ENCODE measurements at regions not wholly inside any gene's neighbourhood (a gene's known extent, or its start where the extent isn't known, plus 50 kb on each side); places are given as distances from the start of the nearest gene placed in this dataset.

DNA sequence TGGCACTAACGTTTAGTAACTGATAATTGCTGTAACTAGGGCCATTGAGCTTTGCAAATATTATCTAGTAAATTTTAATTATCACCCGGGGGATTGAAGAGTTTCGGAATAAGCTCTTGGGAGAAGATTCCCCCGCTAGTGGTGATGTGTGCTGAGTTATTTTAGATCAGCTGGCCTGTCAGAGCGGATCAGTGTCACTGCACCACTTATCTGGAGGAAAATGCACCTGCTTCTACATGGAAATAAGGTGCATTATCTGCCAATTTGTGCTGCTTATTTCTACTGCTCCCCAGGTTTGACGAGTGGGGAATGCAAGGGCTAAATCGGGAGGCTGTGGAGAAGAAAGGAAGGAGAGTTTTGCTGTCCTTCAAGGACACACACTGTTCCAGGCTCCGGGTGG, 518.6 kb downstream of the TLE4 start:
- Histone ChIP-seq H3K18ac (ENCODE audit: extremely low read depth, low read length) (no peak overlapping the region), H2AK5ac (ENCODE audit: low read depth, low read length) (no peak overlapping the region)
- 92% methylated on average over 8 of the region's 8 CpGs; no CpG with 5 or more reads in 1 of the 2 experiments for WGBS, 2 experiments (ENCODE audit: extremely low coverage in 1 of 2, insufficient coverage in 1 of 2, insufficient read length in 1 of 2, insufficient replicate concordance in 2 of 2, low coverage in 1 of 2, low lambda C conversion rate in 2 of 2, missing lambda C conversion rate in 1 of 2)
- no peak for TF ChIP-seq CBX5 (IDR thresholded peaks at IDR 0.05; ENCODE audit: low read depth, low read length)
- no peak for TF ChIP-seq SAP30 (IDR thresholded peaks at IDR 0.05; ENCODE audit: insufficient read depth, insufficient replicate concordance, low read length)
- TF ChIP-seq BRCA1 (IDR thresholded peaks at IDR 0.05; ENCODE audit: low read depth, low read length): no peak
- TF ChIP-seq, protein P1, sequence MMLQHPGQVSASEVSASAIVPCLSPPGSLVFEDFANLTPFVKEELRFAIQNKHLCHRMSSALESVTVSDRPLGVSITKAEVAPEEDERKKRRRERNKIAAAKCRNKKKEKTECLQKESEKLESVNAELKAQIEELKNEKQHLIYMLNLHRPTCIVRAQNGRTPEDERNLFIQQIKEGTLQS (IDR thresholded peaks at IDR 0.05; ENCODE audit: insufficient read depth, low read depth, low read length): no peak
- TF ChIP-seq GABPA (IDR thresholded peaks at IDR 0.05; ENCODE audit: borderline replicate concordance, insufficient read depth, low read length): no peak
- no peak for TF ChIP-seq CEBPB (IDR thresholded peaks at IDR 0.05; ENCODE audit: low read depth, low read length)
- TF ChIP-seq, protein P2, sequence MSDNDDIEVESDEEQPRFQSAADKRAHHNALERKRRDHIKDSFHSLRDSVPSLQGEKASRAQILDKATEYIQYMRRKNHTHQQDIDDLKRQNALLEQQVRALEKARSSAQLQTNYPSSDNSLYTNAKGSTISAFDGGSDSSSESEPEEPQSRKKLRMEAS (IDR thresholded peaks at IDR 0.05): no peak
- TF ChIP-seq RFX5 (IDR thresholded peaks at IDR 0.05; ENCODE audit: borderline replicate concordance, low read depth, low read length): no peak
- TF ChIP-seq, protein P3, sequence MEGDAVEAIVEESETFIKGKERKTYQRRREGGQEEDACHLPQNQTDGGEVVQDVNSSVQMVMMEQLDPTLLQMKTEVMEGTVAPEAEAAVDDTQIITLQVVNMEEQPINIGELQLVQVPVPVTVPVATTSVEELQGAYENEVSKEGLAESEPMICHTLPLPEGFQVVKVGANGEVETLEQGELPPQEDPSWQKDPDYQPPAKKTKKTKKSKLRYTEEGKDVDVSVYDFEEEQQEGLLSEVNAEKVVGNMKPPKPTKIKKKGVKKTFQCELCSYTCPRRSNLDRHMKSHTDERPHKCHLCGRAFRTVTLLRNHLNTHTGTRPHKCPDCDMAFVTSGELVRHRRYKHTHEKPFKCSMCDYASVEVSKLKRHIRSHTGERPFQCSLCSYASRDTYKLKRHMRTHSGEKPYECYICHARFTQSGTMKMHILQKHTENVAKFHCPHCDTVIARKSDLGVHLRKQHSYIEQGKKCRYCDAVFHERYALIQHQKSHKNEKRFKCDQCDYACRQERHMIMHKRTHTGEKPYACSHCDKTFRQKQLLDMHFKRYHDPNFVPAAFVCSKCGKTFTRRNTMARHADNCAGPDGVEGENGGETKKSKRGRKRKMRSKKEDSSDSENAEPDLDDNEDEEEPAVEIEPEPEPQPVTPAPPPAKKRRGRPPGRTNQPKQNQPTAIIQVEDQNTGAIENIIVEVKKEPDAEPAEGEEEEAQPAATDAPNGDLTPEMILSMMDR (IDR thresholded peaks at IDR 0.05; ENCODE audit: control extremely low read depth in 1 of 3, insufficient read depth in 1 of 3, low read depth in 1 of 3, low read length in 3 of 3): no peak
- TF ChIP-seq SP1 (IDR thresholded peaks at IDR 0.05; ENCODE audit: low read depth, low read length): no peak
- no peak for TF ChIP-seq BCL11A (IDR thresholded peaks at IDR 0.05; ENCODE audit: low read depth in 2 of 2, low read length in 2 of 2)

More for the DNA sequence above, 518.6 kb downstream of the TLE4 start:
- FAIRE-seq (no peak), DNase-seq (ENCODE audit: low read depth in 1 of 2, low spot score in 2 of 2) (no peak)
- Histone ChIP-seq H3K14ac (ENCODE audit: insufficient read length) (no peak overlapping the region), H3K79me1 (ENCODE audit: low read depth, low read length) (no peaks in the 10 kb centered on the region), H4K91ac (replicated peaks; ENCODE audit: insufficient read length, low read length) (no peak overlapping the region), H2BK120ac (replicated peaks; ENCODE audit: low read depth, low read length) (no peak overlapping the region), H3K56ac (replicated peaks; ENCODE audit: insufficient read length, low read depth, low read length) (no peak overlapping the region), H3K27me3 (replicated peaks in 1 of 4; ENCODE audit: control insufficient read depth in 3 of 4, extremely low read depth in 1 of 4, insufficient read depth in 3 of 4, low read length in 3 of 4) (no peaks in the 10 kb centered on the region), H3K4me1 (replicated peaks in 1 of 4; ENCODE audit: control insufficient read depth in 3 of 4, insufficient read depth in 4 of 4, low read length in 3 of 4) (no peaks in the 10 kb centered on the region), H4K20me1 (replicated peaks in 1 of 2; ENCODE audit: control insufficient read depth in 1 of 2, insufficient read depth in 2 of 2, low read length in 2 of 2) (no peaks in the 10 kb centered on the region), H3K23me2 (ENCODE audit: low read depth, low read length) (no peaks in the 10 kb centered on the region), H3K4me2 (ENCODE audit: insufficient read depth in 1 of 2, low read depth in 2 of 2, low read length in 2 of 2) (no peak overlapping the region), H3K4me3 (ENCODE audit: extremely low read depth in 1 of 4, insufficient read depth in 2 of 4, low read depth in 3 of 4, low read length in 4 of 4) (no peak overlapping the region), H2BK12ac (ENCODE audit: low read depth, low read length) (no peak overlapping the region), H2BK20ac (ENCODE audit: low read length) (no peak overlapping the region), H2AFZ (ENCODE audit: low read length) (no peak overlapping the region), H2BK5ac (ENCODE audit: low read depth, low read length) (no peak overlapping the region), H3K23ac (ENCODE audit: insufficient read length) (no peak overlapping the region), H2BK15ac (ENCODE audit: low read length) (no peak overlapping the region), H3K9ac (replicated peaks in 1 of 4; ENCODE audit: extremely low read depth in 1 of 4, low read depth in 3 of 4, low read length in 3 of 4) (no peak overlapping the region), H3K27ac (ENCODE audit: low read depth, low read length) (no peak overlapping the region), H3K4ac (replicated peaks; ENCODE audit: insufficient read length, low read depth, low read length) (no peak overlapping the region), H3K36me3 (ENCODE audit: control insufficient read depth in 2 of 4, insufficient read depth in 4 of 4, low read length in 3 of 4) (no peaks in the 10 kb centered on the region), H3K9me3 (ENCODE audit: insufficient read depth in 2 of 2, low read depth in 1 of 2, low read length in 1 of 2) (no peaks in the 10 kb centered on the region), H4K8ac (ENCODE audit: extremely low read depth, insufficient read depth, low read length) (no peak overlapping the region), H3K79me2 (ENCODE audit: control insufficient read depth in 1 of 2, insufficient read depth in 2 of 2, low read length in 2 of 2) (no peaks in the 10 kb centered on the region), H4K5ac (ENCODE audit: insufficient read length, low read depth, low read length) (no peak overlapping the region)
- ChIA-PET POLR2A (ENCODE audit: partially characterized antibody) (no interaction called here), CTCF (ENCODE audit: partially characterized antibody) (interaction anchor here (0.7 to 0.9 kb wide), 2 partner anchors 21 to 643 kb away, joined by 3 read pairs; no protein-coding TSS in a partner anchor)
